Activated T-helper 9 cell treated with anti-CD3 and anti-CD28 coated beads, Interleukin-2, amount 50 U/mL, for 16 hours (primary cell): ENCODE measurements at regions not wholly inside any gene's neighbourhood (a gene's known extent, or its start where the extent isn't known, plus 50 kb on each side); places are given as distances from the start of the nearest gene placed in this dataset.
"Not testable (repeated sequence)": the region's sequence is repeated elsewhere in the genome, so short reads cannot be mapped to it uniquely, and the experiment has no call there.

Experiments used
- DNase-seq: peaks from one replicate; pipeline ENCODE4 v3.0.0-alpha.2; 2020; ENCODE audit warnings: low read depth

DNA sequence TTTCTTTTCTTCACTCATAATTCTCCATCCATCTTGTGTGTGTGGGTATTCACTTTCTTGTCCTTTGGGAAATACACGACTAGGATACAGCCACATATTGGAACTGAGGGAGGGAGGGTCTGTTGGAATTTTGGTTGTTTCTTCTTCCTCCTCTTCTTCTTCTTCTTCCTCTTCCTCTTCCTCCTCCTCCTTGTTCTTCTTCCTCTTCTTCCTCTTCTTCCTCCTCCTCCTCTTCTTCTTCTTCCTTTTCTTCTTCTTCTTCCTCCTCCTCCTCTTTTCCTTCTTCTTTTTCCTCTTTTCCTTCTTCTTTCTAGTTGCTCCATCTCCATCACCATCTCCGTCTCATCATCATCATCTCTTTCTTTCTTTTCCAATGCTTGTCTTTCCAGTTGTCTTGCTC is 1307.3 kb upstream of the ZEB2 start:
- DNase-seq = no peak

DNA sequence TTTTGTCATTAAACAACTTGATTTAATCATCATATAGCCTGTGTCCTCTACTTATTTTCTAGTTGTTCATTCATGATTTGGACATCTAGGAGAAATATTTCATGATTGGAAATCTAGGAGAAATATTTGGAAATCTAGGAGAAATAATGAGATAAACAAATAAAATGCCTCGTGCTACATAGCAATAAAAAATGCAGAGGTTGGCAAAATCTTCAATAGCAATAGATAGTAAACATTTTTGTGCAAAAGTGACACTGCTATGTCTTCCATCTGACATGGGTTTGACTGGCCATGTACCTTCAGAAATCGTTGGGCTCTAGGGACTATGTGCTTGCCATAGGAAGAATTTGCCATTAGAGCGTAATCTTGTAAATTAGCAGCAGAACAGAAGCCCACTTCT is 1304.5 kb upstream of the ZEB2 start:
- no peak for DNase-seq

DNA sequence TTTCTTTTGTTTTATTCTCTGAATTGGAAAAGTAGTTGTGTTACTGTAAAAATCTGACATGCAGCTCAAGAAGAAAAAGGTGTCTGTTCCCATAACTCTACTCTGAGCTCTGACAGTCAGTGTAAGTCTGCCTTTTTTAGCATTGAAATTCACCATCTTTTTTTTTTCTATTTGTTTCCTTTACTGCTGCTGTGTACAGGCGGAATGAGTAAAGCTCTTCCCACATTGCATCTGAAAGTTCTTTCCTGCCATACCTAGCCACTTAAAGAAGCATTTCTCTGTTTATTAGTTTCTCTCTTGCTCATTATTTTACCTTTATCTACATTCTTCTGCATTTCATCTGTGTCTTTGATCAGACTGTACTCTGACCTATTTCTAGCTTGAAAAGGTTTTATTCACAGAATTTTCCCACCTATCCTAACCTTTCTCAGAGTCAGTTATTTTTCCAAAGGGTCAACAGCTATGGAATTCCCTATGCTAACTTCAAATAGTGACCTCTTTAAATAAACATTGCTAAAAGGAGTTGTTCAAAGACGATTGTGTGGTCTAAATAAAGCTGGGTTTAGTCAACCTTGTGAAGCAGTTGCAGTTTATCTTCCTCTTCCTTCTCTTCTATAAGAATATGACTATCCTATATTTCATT is 1303.1 kb upstream of the ZEB2 start:
- DNase-seq = no peak

DNA sequence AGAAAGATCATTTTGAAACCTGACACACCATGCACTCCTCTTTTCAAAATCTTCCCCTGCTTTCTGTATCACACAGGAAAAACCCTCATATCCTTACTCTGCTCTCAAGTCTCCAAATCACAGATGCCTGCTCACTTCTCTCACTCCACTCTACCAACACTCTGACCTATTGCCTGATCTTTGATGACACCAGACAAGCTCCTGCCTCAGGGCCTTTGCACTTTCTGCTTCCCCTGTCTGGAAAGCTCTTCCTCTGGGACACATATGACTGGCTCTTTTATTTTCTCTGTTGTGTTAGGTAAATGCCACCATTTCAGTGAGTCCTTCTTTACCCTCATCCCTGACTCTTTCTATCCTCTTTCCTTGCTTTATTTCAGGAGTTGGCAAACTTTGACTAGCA is 1300.7 kb upstream of the ZEB2 start:
- DNase-seq = no peak

DNA sequence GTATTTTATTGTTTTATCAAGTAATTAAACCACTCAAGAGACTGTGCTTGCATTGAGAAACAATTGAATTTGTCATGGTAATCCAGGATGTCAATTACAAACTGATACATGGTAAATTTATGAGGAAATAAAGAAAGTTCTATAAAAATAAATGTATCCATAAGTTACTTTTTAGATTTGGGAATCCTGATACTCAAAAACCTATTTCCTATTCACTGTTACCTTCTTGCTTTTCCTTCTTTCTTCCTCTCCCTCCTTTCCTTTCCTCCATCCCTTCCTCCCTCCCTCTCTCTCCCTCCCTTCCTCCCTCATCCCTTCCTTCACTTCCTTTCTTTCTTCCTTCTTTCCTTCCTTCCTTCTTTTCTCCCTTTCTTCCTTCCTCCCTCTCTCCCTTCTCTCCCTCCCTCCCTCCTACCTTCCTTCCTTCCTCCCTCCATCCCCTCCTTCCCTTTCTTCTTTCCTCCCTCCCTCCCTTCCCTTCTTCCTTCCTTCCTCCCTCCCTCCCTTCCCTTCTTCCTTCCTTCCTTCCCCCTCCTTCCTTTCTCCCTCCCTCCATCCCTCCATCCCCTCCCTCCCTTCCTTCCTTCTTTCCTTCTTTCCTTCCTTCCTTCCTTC is 1299.1 kb upstream of the ZEB2 start:
- DNase-seq = no peak

DNA sequence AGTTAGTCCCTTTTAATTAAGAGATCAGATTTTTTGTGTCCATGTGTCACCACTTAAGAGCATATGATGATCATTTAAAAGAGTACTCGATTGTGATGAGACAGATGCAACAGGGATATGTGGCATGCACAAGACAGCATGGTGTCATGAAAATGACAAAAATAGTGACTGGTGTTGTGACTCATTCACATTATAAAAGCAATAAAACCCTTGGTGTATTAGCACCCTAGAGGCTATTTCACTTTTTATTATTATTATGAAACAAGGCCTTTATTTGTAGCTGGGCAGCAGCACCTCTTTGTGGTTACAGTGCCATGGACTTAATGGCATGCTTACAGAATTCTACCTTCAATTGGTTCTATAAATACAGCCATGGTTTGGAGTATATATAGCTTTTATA is 1296.0 kb upstream of the ZEB2 start:
- DNase-seq = no peak

DNA sequence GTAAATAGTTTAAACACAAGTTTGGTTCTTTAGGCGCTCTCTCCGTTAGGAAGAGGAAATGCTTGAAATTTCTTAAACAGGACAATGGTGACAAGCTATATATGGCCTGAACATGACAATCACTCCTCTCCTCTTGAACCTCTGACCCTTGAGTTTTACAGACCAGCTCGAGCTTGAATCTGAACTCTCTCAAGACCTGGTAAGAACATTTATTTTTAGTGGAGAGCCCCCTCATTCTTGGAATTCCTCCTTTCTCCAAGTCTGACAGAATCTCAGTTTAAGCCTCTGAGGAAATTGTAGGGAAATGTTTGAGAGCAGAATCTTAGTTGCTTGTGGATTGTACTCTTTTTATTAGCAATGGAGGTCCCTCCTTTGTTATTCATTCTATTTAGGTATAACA is 1293.6 kb upstream of the ZEB2 start:
- DNase-seq = no peak

DNA sequence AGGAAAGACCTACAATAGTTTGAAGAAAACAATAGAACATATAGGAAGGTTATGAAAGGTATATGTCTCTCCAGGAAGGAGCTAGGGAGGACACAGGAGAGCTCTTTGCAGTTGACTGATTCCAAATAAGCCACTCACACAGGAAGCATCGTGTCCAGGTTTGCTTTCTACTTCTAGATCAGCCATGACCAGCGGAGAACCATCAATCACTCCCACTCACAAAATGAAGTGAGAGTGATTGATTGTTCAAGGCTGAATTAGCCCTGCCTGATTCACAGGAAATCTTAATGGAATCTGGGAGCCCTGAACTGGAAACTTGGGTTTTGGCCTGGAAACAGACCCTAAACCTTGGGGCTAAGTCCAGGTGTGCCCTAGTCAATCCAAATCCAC is 1292.2 kb upstream of the ZEB2 start:
- DNase-seq = no peak

DNA sequence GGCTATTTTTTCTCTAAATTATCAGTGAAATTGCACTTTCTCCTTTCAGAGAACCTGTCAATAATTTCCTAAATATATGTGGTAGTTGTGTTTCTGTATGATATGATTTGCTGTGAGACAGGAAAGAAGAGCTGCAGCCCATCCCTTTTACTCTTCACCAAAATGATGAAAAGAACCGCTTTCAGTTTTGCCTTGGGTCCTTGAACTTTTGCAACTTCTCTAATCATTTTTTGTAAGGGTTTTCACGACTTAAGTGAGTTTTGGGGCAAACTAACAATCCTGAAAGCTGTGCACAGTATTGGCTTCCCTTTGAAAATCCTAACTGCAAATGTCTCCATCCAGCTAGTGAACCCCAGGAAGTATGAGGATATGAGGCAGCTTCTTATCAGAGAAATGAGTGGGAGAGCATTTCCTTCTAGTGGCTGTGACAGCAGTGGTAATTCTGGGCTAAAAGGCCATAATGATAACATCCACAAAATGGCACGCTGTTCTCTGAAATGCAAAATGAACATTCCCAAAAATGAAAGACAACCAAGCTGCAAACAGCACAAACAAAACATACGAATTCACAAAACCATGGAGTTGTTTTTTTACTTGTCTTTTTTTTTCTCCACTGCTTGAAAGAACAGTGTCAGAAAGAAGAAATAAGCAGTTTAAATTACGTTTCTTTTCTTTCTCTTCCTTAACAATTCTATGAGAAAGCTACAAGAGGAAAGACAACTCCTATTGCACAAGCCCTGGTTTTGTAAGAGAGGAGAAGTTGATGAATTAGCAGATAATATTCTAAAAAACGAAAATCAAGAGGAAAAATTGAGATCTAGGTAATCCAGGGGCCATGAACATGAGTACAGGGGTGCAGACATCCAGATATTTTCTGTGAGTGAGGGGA is 1291.6 kb upstream of the ZEB2 start:
- DNase-seq = no peak

DNA sequence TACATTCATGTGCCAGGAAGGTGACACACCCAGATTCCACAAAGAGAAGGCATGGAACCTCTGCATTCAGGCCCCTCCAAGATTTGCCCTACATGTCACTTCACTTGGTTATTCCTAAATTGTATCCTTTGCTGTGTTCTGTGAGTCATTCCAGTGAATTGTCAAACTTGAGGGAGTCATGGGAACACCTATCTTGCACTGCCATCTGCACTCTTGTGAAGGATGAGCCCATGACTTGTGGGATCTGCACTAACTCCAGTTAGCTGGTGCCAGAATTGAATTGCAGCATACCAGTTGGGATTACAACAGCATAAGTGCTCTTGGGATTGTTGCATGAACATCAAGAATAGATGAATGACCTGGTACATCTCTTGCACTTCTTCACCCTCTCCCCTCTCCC is 1288.0 kb upstream of the ZEB2 start:
- DNase-seq = no peak

DNA sequence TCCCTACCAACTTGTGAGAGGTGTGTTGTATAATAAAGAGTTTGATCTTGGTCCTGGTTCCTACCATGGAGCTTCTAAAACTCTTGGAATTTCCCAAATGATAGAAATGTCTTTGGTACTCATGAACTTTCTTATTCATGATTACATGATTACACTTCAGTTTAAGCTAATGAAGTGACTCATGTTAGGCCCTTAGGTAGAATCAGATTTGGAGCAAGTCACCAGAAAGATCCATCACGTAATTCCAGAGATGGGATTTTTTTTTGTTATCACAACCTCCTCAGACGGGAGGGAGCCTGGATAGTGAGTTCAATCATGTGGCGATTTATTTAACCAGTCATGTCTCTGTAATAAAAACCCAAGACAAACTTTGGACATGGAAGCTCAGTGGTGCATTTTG is 1287.6 kb upstream of the ZEB2 start:
- DNase-seq = no peak

DNA sequence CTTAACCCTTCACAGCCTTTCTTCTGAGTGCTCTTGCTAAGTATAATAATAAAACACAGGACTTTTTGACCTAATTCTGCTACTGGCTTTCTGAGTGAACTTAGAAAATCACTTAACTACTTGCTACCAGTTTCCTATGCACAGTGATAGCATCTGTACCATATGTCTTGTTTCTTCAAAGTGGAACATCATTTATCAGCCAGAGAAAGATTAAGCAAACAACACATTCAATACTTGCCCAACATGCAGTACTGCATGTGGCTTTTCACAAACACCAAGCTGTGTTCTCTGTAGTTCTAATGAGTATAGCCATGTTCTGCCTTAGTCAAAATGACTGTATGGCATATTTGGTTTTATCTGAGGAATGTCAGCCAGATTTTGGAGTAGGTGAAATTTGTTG is 1286.6 kb upstream of the ZEB2 start:
- no peak for DNase-seq

DNA sequence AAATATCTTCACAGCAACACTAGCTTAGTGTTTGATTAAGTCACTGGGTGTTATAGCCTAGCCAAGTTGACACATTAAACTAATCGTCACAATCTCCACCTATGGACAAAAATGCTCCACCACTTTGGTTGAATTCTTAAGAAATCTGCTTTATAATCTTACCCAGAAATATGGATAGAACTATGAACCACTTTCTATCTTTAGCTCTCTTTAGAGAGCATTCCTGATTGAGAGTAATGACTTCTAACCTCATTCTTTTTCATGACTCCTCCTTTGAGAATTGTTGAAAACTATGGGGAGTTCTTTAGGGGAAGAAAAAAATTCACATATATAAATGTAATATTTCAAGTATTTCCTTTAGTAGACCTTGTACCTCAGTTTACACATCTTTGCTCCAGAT is 1282.2 kb upstream of the ZEB2 start:
- DNase-seq = no peak

DNA sequence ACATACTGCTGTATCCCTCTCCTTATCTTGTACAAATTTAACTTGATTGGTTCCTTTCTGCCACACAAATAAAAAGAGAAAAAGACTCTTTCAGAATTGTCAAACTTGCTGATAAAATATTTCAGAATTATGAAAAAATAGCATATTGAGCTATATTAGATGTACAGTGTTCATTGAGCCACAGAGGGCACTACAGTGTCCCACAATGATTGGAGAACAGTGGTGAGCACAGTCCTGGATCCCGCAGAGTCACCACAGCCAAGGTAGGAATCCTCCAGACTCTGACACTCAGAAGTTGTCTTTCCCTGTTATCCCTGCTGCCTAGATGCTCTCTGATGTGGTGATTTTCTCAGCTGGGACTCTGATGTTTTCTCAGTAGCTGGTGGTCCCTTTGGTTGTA is 1281.3 kb upstream of the ZEB2 start:
- no peak for DNase-seq

DNA sequence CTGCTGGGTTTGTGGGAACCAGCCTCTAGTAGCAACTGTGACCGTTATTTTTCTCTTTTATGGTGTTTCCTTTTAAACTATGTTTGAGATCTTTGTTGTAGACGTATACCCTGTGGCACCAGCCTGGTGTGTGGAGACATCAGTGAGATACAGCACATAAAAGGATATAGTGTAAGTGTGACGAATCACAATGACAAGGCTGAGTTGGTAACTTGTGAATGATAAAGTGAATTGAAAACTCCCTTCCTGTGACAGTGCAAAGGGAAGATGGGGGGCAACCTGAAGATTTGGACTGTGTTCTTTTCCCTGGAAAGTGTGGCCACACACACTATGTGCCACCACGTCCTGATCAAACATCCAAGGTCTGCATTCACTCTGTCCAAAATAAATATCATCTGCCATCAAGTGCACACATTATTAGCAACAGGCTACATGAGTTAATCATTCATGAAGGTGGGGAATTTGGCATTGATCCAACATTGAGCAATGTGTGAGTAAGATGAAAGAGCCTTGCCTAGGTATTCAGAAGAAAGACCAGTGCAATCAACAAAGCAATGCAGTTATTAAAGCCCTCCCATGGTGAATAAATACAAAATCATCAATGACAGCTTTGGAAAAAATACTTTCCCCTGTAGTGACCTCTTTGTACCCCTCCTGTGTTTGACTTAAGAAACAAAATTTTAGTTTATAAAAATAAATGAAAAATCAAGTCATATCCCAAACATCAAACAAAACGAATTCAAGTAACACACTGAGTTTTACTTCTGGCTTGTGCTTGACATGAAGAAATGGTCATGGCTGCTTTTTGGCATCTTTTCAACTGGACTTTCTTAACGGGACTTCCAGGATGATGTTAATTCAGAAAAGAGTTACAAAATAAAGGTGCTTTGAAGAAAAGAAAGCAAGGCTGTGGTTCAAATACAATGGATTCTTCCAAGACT is 1280.5 kb upstream of the ZEB2 start:
- DNase-seq = no peak

DNA sequence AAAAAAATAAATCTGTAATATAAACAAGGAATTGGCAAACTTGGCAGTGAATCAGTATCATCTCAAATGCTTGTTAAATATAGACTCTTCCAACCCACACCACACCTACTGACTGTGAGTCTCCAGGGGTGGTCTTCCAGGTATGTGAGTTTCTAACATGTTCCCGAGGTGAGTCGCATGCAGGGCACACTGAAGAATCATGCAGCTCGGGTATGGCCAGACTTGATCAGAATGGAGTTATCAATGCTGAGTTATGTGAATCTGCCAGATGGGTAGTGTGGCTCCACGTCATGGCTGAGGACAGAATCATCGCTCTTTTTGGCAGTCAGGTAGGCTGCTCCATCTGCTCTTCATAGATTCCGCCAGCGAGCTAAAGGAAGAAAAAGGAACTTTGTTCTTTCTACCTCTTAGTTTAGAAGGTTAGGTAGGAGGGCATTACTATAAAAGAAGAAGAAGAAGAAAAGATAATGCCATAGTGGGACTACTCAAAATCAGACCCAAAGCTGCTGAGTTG is 1279.7 kb upstream of the ZEB2 start:
- DNase-seq = no peak

DNA sequence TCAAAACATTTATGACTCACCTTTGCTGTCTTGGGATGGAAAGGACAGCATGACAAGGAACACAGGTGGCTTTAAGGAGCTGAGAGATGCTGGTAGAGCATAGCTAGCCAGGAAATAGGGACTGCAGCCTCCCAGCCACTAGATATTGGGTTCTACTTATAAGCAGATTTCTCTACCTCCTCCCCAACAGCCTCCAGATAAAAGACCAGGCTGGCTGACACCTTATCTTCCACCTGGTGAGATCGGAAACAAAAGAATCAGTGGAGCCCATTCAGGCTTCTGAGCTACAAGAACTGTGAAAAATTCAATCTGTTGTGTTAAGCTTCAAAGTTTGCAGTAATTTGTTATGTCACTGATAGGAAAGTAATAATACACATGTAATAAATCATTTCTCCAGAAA is 1278.5 kb upstream of the ZEB2 start:
- DNase-seq = no peak

DNA sequence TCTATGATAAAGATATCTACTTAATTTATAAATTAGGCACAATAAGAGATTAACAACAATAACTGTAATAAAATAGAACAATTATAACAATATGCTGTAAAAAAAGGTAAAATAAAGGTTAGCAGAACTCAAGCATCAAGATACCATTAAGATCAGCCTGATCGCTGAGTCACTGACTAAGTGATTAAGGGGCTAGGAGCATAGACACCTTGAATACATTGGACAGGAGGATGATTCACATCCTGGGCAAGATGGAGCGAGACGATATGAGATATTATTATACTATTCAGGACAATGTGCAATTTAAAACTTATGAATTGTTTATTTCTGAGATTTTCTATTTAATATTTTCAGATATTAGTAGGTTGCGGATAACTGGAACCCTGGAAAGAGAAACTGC is 1277.8 kb upstream of the ZEB2 start:
- DNase-seq = no peak

DNA sequence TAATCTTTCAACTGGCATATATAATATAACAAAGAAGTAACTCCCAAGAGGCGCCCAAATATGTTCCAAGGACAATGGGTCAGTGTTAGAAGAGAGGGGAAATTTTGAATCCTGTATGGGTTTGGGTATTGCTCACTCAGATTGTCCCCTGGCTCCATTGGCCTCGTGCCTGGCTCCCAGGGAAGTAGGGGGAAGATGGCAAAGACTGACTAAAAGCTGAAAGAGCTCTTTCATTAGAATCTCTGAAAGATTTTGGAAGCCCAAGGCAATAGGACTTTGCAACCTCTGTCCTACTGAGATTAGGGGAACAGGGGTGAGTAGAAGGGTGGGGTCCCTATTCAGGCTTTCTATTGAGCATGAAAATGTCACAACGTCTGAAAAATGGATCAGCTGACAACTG is 1272.8 kb upstream of the ZEB2 start:
- DNase-seq = no peak

DNA sequence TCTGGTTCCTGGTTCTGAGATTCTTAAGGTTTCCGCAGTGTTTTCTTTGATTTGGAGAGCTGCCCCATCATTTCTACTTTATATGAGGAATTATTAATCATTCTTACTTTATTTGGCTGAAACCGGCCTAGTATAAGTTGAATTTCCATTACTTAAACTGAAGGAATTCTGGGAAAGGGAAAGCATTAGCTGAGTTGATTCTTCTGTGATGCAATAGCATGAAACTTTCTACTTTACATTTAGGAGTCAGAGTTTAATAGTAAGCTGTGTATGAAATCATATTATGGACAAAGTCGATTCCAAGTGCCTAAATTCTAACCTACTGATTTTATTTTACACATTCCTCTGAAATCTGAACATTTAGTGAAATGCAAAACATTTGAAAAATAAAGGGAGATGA is 1269.7 kb upstream of the ZEB2 start:
- DNase-seq = no peak

DNA sequence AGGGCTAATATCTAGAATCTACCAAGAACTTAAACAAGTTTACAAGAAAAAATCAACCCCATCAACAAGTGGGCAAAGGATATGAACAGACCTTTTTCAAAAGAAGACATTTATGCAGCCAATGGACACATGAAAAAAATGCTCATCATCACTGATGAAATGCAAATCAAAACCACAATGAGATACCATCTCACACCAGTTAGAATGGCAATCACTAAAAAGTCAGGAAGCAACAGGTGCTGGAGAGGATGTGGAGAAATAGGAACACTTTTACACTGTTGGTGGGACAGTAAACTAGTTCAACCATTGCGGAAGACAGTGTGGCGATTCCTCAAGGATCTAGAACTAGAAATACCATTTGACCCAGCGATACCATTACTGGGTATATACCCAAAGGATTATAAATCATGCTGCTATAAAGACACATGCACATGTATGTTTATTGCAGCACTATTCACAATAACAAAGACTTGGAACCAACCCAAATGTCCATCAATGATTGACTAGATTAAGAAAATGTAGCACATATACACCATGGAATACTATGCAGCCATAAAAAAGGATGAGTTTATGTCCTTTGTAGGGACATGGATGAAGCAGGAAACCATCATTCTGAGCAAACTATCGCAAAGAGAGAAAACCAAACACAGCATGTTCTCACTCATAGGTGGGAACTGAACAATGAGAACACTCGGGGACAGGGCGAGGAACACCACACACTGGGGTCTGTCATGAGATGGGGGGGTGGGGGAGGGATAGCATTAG is 1267.9 kb upstream of the ZEB2 start:
- DNase-seq = not testable (repeated sequence)
